ENCODE measurements at regions not wholly inside any gene's neighbourhood (a gene's known extent, or its start where the extent isn't known, plus 50 kb on each side); places are given as distances from the start of the nearest gene placed in this dataset.

DNA sequence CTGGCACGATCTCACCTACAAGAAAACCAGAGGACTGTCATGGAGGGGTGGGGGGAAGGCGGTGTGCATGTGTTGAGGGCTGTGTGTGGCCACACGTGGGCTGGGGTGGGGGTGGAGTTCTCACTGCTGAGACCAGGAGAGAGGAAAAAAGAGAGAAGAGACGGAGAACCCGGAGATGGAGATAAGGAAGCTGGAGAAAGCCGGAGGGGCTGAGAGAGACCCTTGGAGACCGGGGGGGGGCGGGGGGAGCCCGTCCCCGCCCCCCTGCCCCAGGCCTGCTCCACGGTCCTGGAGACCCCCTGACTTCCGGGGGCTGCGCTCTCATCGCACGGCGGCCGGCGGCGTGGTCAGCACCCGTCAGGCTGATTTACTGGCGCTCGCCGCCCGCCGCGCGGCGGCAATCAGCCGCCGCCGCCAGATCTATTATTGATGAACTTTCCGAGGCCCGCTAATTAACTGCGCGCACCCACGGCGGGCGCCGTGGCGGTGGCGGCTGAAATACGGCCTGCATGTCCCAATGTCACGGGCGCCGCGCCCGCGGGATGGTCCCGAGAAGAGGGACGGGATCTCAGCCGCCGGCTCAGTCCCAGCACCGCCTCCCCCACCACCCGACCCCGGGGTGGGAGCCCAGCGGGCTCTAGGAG, 187.4 kb downstream of the MN1 start:
- no peak overlapping the region for H3K4me3 Mint-ChIP-seq
- WGBS (ENCODE audit: insufficient coverage), result 30% methylated on average over 54 of the region's 56 CpGs

DNA sequence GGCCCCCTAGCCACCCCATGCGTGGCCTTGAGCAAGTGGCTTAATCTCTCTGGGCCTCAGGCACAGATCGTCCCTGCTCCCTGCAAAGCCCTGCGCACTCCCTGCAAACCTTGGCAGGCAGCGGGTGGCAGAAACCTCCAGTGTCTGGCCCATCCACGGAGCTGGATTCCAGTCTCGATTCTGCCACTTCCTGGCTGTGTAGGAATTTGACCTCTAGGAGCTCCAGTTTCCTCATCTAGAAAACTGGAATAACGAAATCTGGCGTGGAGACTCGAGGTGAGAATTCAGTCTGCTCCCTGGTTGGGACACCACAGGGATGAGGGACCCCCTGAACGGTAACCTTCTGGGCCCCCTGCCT, 186.9 kb downstream of the MN1 start:
- Histone ChIP-seq H3K36me3 (replicated peaks in 1 of 2; ENCODE audit: control extremely low read depth in 1 of 2, control insufficient read depth in 1 of 2, extremely low read depth in 1 of 2, insufficient read depth in 2 of 2, low read length in 1 of 2) (no peaks in the 10 kb centered on the region), H3K4me3 (ENCODE audit: control extremely low read depth in 1 of 5, extremely low read depth in 1 of 5, insufficient read depth in 1 of 5, low read depth in 2 of 5, low read length in 4 of 5) (no peak overlapping the region), H3K9me3 (ENCODE audit: control extremely low read depth in 1 of 3, control insufficient read depth in 2 of 3, insufficient read depth in 1 of 3, low read length in 2 of 3) (peaks cover 0 to 13% (median 0%) of the 10 kb centered on the region in 3 donors), H3K27ac (ENCODE audit: low read length in 2 of 2) (no peak overlapping the region), H4K20me1 (ENCODE audit: control insufficient read depth, insufficient read depth, low read length, poor library complexity, severe bottlenecking) (no peaks in the 10 kb centered on the region), H2AFZ (ENCODE audit: insufficient read depth, low read depth, low read length, poor library complexity, severe bottlenecking) (no peak overlapping the region), H3K27me3 (replicated peaks in 1 of 4; ENCODE audit: control extremely low read depth in 1 of 4, control insufficient read depth in 3 of 4, insufficient read depth in 4 of 4, low read length in 3 of 4) (peaks cover 0 to 8% (median 0%) of the 10 kb centered on the region in 4 experiments), H3K9ac (ENCODE audit: low read length) (no peak overlapping the region), H3K79me2 (ENCODE audit: control insufficient read depth, insufficient read depth, low read length) (no peaks in the 10 kb centered on the region), H3K4me1 (ENCODE audit: control insufficient read depth in 2 of 2, insufficient read depth in 2 of 2, low read length in 2 of 2) (no peaks in the 10 kb centered on the region), H3K4me2 (replicated peaks; ENCODE audit: low read depth, low read length, poor library complexity, severe bottlenecking) (no peak overlapping the region)
- WGBS (ENCODE audit: insufficient coverage), result 82% methylated on average over 10 of the region's 10 CpGs
- DNase-seq, result no peak
- ChIA-PET POLR2A (no interaction called here), CTCF (no interaction called here)
- TF ChIP-seq EZH2 (IDR thresholded peaks at IDR 0.05; ENCODE audit: borderline replicate concordance, insufficient read depth, low read depth, low read length, poor library complexity, severe bottlenecking), result no peak
- TF ChIP-seq, protein P1, sequence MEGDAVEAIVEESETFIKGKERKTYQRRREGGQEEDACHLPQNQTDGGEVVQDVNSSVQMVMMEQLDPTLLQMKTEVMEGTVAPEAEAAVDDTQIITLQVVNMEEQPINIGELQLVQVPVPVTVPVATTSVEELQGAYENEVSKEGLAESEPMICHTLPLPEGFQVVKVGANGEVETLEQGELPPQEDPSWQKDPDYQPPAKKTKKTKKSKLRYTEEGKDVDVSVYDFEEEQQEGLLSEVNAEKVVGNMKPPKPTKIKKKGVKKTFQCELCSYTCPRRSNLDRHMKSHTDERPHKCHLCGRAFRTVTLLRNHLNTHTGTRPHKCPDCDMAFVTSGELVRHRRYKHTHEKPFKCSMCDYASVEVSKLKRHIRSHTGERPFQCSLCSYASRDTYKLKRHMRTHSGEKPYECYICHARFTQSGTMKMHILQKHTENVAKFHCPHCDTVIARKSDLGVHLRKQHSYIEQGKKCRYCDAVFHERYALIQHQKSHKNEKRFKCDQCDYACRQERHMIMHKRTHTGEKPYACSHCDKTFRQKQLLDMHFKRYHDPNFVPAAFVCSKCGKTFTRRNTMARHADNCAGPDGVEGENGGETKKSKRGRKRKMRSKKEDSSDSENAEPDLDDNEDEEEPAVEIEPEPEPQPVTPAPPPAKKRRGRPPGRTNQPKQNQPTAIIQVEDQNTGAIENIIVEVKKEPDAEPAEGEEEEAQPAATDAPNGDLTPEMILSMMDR (IDR thresholded peaks at IDR 0.05), result no peak
- intact Hi-C loops (cut with micrococcal nuclease), result no loop called here
- no peak for ATAC-seq (ENCODE audit: low read depth)
- peaks cover 32% of the 10 kb centered on the region for H3K27me3 Mint-ChIP-seq
- peaks cover 3% of the 10 kb centered on the region for H3K4me1 Mint-ChIP-seq
- H3K27ac Mint-ChIP-seq, result no peak overlapping the region
- H3K4me3 Mint-ChIP-seq, result no peak overlapping the region
- H3K9me3 Mint-ChIP-seq (ENCODE audit: insufficient read depth), result no peaks in the 10 kb centered on the region

More for the DNA sequence above, 187.4 kb downstream of the MN1 start:
- H3K9me3 ChIP-seq (ENCODE audit: control extremely low read depth in 1 of 3, control insufficient read depth in 2 of 3, insufficient read depth in 1 of 3, low read length in 2 of 3), result peaks cover 0 to 16% (median 0%) of the 10 kb centered on the region in 3 donors
- Mint-ChIP-seq H3K4me1 (peaks cover 3% of the 10 kb centered on the region), H3K27ac (no peak overlapping the region), H3K9me3 (ENCODE audit: insufficient read depth) (no peaks in the 10 kb centered on the region), H3K27me3 (peaks cover 32% of the 10 kb centered on the region)
- TF ChIP-seq EZH2 (IDR thresholded peaks at IDR 0.05; ENCODE audit: borderline replicate concordance, insufficient read depth, low read depth, low read length, poor library complexity, severe bottlenecking), result no peak
- TF ChIP-seq, protein P1 (IDR thresholded peaks at IDR 0.05), result no peak
- H3K9ac ChIP-seq (ENCODE audit: low read length), result no peak overlapping the region
- H3K27ac ChIP-seq (ENCODE audit: low read length in 2 of 2), result no peak overlapping the region
- intact Hi-C loops (cut with micrococcal nuclease), result no loop called here
- H3K4me1 ChIP-seq (ENCODE audit: control insufficient read depth in 2 of 2, insufficient read depth in 2 of 2, low read length in 2 of 2), result no peaks in the 10 kb centered on the region
- H3K27me3 ChIP-seq (replicated peaks in 1 of 4; ENCODE audit: control extremely low read depth in 1 of 4, control insufficient read depth in 3 of 4, insufficient read depth in 4 of 4, low read length in 3 of 4), result peaks cover 0 to 8% (median 0%) of the 10 kb centered on the region in 4 experiments
- DNase-seq (no peak), ATAC-seq (ENCODE audit: low read depth) (no peak)
- ChIA-PET POLR2A (no interaction called here), CTCF (no interaction called here)
- H2AFZ ChIP-seq (ENCODE audit: insufficient read depth, low read depth, low read length, poor library complexity, severe bottlenecking), result no peak overlapping the region
- H3K4me2 ChIP-seq (replicated peaks; ENCODE audit: low read depth, low read length, poor library complexity, severe bottlenecking), result no peak overlapping the region
- no peaks in the 10 kb centered on the region for H3K79me2 ChIP-seq (ENCODE audit: control insufficient read depth, insufficient read depth, low read length)
- no peaks in the 10 kb centered on the region for H4K20me1 ChIP-seq (ENCODE audit: control insufficient read depth, insufficient read depth, low read length, poor library complexity, severe bottlenecking)
- H3K4me3 ChIP-seq (ENCODE audit: control extremely low read depth in 1 of 5, extremely low read depth in 1 of 5, insufficient read depth in 1 of 5, low read depth in 2 of 5, low read length in 4 of 5), result no peak overlapping the region
- H3K36me3 ChIP-seq (replicated peaks in 1 of 2; ENCODE audit: control extremely low read depth in 1 of 2, control insufficient read depth in 1 of 2, extremely low read depth in 1 of 2, insufficient read depth in 2 of 2, low read length in 1 of 2), result no peaks in the 10 kb centered on the region
